ENCODE measurements at regions not wholly inside any gene's neighbourhood (a gene's known extent, or its start where the extent isn't known, plus 50 kb on each side); places are given as distances from the start of the nearest gene placed in this dataset.

DNA sequence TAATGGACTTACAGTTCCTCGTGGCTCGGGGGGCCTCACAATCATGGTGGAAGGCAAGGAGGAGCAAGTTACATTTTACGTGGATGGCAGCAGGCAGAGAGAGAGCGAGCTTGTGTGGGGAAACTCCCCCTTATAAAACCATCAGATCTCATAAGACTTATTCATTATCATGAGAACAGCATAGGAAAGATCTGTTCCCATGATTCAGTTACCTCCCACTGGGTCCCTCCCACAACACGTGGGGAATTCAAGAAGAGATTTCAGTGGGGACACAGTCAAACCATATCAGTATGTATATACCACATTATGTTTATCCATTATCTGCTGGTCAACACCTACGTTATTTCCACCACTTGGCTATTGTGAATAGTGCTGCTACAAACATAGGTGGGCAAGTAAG lies 352.3 kb upstream of the B3GALT2 start:
- Histone ChIP-seq H3K9me3 (ENCODE audit: control insufficient read depth in 1 of 2, insufficient read depth in 1 of 2, low read depth in 1 of 2, low read length in 2 of 2) (no peaks in the 10 kb centered on the region), H3K4me3 (replicated peaks in 1 of 2; ENCODE audit: low read depth in 1 of 2, low read length in 2 of 2) (no peak overlapping the region), H3K9ac (ENCODE audit: low read length) (no peak overlapping the region), H3K79me2 (ENCODE audit: insufficient read depth, low read length) (no peaks in the 10 kb centered on the region), H3K36me3 (ENCODE audit: control insufficient read depth in 1 of 2, insufficient read depth in 2 of 2, low read length in 2 of 2) (no peaks in the 10 kb centered on the region), H3K9me2 (ENCODE audit: insufficient read depth) (no peaks in the 10 kb centered on the region), H4K20me1 (ENCODE audit: insufficient read depth) (no peaks in the 10 kb centered on the region), H3K4me1 (ENCODE audit: control insufficient read depth in 1 of 2, insufficient read depth in 2 of 2, low read length in 2 of 2) (no peaks in the 10 kb centered on the region), H2AFZ (ENCODE audit: low read depth, low read length, poor library complexity, severe bottlenecking) (no peak overlapping the region), H3K27me3 (ENCODE audit: insufficient read depth, low read length) (no peaks in the 10 kb centered on the region), H3K4me2 (ENCODE audit: low read length) (no peak overlapping the region), H3K27ac (ENCODE audit: low read depth, low read length) (no peak overlapping the region)
- TF ChIP-seq, protein P1, sequence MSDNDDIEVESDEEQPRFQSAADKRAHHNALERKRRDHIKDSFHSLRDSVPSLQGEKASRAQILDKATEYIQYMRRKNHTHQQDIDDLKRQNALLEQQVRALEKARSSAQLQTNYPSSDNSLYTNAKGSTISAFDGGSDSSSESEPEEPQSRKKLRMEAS (IDR thresholded peaks at IDR 0.05), result no peak
- TF ChIP-seq POLR2AphosphoS5 (IDR thresholded peaks at IDR 0.05; ENCODE audit: low read depth, low read length) (no peak), JUND (IDR thresholded peaks at IDR 0.05) (no peak), EZH2phosphoT487 (IDR thresholded peaks at IDR 0.05; ENCODE audit: borderline replicate concordance) (no peak), ELF1 (IDR thresholded peaks at IDR 0.05; ENCODE audit: borderline replicate concordance, low read depth) (no peak), ZNF274 (IDR thresholded peaks at IDR 0.05; ENCODE audit: low read depth, low read length) (no peak), SRF (IDR thresholded peaks at IDR 0.05; ENCODE audit: low read depth) (no peak), RAD21 (IDR thresholded peaks at IDR 0.05; ENCODE audit: low read depth) (no peak), EZH2 (IDR thresholded peaks at IDR 0.05) (no peak), FOSL1 (IDR thresholded peaks at IDR 0.05; ENCODE audit: low read depth) (no peak), CEBPB (IDR thresholded peaks at IDR 0.05; ENCODE audit: low read depth) (no peak)
- TF ChIP-seq, protein P2, sequence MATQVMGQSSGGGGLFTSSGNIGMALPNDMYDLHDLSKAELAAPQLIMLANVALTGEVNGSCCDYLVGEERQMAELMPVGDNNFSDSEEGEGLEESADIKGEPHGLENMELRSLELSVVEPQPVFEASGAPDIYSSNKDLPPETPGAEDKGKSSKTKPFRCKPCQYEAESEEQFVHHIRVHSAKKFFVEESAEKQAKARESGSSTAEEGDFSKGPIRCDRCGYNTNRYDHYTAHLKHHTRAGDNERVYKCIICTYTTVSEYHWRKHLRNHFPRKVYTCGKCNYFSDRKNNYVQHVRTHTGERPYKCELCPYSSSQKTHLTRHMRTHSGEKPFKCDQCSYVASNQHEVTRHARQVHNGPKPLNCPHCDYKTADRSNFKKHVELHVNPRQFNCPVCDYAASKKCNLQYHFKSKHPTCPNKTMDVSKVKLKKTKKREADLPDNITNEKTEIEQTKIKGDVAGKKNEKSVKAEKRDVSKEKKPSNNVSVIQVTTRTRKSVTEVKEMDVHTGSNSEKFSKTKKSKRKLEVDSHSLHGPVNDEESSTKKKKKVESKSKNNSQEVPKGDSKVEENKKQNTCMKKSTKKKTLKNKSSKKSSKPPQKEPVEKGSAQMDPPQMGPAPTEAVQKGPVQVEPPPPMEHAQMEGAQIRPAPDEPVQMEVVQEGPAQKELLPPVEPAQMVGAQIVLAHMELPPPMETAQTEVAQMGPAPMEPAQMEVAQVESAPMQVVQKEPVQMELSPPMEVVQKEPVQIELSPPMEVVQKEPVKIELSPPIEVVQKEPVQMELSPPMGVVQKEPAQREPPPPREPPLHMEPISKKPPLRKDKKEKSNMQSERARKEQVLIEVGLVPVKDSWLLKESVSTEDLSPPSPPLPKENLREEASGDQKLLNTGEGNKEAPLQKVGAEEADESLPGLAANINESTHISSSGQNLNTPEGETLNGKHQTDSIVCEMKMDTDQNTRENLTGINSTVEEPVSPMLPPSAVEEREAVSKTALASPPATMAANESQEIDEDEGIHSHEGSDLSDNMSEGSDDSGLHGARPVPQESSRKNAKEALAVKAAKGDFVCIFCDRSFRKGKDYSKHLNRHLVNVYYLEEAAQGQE (IDR thresholded peaks at IDR 0.05; ENCODE audit: low read depth), result no peak
- no peak for ATAC-seq
- POLR2A ChIA-PET, result no interaction called here
- RAD21 ChIA-PET (ENCODE audit: low non-redundant PET in 1 of 2, low total read pairs in 2 of 2, uncharacterized antibody in 2 of 2, unreplicated experiment in 2 of 2), result no interaction called here
- intact Hi-C loops (cut with micrococcal nuclease), result no loop called here
- no TSS peak for BruUV-seq (replicated peaks)
- CTCF ChIA-PET, result no interaction called here
- no peak for DNase-seq (ENCODE audit: low read depth, low spot score)

All from HCT116 (cell line).